ENCODE measurements at regions not wholly inside any gene's neighbourhood (a gene's known extent, or its start where the extent isn't known, plus 50 kb on each side); places are given as distances from the start of the nearest gene placed in this dataset.

DNA sequence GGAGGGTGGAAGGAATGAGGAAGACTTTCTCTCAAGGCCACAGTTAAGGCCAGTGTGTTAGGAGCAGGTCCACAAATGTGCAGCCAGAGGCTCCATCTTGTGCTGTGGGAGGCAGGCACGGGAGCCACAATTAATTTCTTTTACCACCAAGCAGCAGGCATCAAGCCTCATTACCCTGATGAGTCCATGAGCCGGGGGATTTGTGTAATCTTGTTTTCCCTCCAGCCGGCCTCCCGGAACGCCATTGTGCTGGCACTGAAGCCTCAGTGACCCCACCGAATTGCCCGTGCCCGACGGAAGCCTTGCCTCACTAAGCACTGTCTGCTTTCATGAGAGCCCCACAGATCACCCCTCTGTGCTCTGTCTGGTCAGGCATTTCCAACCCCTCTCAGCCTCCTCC is 154.7 kb upstream of the STX18 start:
- TF ChIP-seq, protein P1, sequence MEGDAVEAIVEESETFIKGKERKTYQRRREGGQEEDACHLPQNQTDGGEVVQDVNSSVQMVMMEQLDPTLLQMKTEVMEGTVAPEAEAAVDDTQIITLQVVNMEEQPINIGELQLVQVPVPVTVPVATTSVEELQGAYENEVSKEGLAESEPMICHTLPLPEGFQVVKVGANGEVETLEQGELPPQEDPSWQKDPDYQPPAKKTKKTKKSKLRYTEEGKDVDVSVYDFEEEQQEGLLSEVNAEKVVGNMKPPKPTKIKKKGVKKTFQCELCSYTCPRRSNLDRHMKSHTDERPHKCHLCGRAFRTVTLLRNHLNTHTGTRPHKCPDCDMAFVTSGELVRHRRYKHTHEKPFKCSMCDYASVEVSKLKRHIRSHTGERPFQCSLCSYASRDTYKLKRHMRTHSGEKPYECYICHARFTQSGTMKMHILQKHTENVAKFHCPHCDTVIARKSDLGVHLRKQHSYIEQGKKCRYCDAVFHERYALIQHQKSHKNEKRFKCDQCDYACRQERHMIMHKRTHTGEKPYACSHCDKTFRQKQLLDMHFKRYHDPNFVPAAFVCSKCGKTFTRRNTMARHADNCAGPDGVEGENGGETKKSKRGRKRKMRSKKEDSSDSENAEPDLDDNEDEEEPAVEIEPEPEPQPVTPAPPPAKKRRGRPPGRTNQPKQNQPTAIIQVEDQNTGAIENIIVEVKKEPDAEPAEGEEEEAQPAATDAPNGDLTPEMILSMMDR (IDR thresholded peaks at IDR 0.05) = no peak
- TF ChIP-seq POLR2AphosphoS5 (IDR thresholded peaks at IDR 0.05) (no peak), EP300 (IDR thresholded peaks at IDR 0.05) (no peak), POLR2A (IDR thresholded peaks at IDR 0.05) (no peak)
- no peak overlapping the region for H3K27ac ChIP-seq
- DNase-seq = no peak
- H3K36me3 ChIP-seq = no peaks in the 10 kb centered on the region
- H3K27me3 ChIP-seq = no peaks in the 10 kb centered on the region
- H3K4me3 ChIP-seq = no peak overlapping the region
- intact Hi-C loops (cut with DNase I; ENCODE audit: low total_unique reads) = no loop called here
- peaks cover 0 to 4% (median 0%) of the 10 kb centered on the region in 4 donors for H3K4me1 ChIP-seq
- 92 to 98% (median 96%) methylated on average over 9 of the region's 9 CpGs for WGBS, 5 donors
- no peaks in the 10 kb centered on the region for H3K9me3 ChIP-seq

DNA sequence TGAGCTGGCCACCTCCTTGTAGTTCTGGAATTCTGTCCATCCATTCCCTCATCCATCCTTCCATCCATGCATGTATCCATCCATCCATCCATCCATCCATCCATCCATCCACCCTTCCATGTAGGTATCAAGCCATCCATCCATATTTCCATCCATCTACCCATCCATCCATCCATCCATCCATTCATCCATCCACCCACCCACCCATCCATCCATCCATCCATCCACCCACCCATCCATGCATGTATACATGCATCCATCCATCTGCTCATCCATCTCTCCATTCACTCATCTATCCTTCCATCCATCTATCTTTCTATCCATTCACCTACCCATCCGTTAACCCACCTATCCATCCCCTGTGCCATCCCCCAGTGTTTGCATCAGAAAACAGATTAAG is 153.6 kb upstream of the STX18 start:
- H3K27ac ChIP-seq = no peak overlapping the region
- WGBS, 5 donors = 94 to 100% (median 97%) methylated on average over 1 of the region's 1 CpG

DNA sequence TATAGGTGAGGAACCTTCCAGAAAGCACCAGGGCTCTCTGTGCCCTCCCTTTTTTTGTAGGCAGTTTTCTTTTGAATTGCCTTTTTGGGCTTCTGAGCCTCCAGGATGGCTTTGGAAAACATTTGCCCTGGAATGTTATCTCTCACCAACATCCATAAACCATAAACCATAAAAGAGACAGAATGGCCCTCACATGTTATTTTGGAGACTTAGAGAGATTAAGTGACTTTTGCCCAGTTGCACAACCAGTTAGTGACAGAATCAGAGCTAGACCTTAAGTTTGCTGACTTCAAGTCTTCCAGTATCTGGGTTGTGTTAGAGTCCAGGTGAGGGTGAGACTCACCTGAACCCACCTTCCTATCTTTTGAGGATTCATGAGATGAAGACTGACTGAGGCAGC is 153.0 kb upstream of the STX18 start:
- Histone ChIP-seq H3K9me3 (no peaks in the 10 kb centered on the region), H3K27me3 (no peaks in the 10 kb centered on the region), H3K36me3 (peaks cover 0 to 9% (median 0%) of the 10 kb centered on the region in 4 donors), H3K4me3 (no peak overlapping the region), H3K4me1 (peaks cover 0 to 4% (median 0%) of the 10 kb centered on the region in 4 donors), H3K27ac (no peak overlapping the region)
- TF ChIP-seq POLR2AphosphoS5 (IDR thresholded peaks at IDR 0.05) = no peak
- TF ChIP-seq, protein P1 (IDR thresholded peaks at IDR 0.05) = no peak
- no peak for TF ChIP-seq EP300 (IDR thresholded peaks at IDR 0.05)
- no peak for TF ChIP-seq POLR2A (IDR thresholded peaks at IDR 0.05)
- intact Hi-C loops (cut with DNase I; ENCODE audit: low total_unique reads) = no loop called here
- DNase-seq = no peak

More for the DNA sequence above, 153.6 kb upstream of the STX18 start:
- intact Hi-C loops (cut with DNase I; ENCODE audit: low total_unique reads) = no loop called here
- Histone ChIP-seq H3K36me3 (peaks cover 0 to 2% (median 0%) of the 10 kb centered on the region in 4 donors), H3K4me1 (peaks cover 0 to 4% (median 0%) of the 10 kb centered on the region in 4 donors), H3K4me3 (no peak overlapping the region), H3K27me3 (no peaks in the 10 kb centered on the region), H3K9me3 (no peaks in the 10 kb centered on the region)
- no peak for TF ChIP-seq POLR2AphosphoS5 (IDR thresholded peaks at IDR 0.05)
- DNase-seq = no peak

DNA sequence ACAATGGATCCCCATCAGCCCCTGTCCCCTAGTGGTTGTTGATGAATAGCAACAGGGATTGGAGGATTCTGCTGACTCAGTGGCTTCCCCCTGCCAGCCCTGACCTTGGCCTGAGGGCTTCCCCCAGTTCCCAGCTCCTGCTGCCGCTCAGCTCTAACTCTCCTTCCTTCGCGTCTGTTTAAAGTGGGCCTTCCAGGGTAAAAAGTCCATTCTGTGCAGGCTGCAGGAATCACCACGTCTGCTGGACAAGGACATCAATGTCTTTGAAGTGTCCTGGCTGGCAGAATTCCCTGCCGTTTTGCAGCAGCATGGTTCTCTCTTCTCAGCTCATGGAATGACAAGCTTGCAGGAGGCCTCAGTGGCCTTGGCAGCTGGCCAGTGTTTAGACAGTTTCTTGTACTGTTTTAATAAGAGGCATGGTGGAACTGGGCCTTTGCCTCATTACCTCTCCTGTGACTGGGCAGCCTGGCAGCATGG is 152.5 kb upstream of the STX18 start:
- H3K9me3 ChIP-seq = no peaks in the 10 kb centered on the region
- DNase-seq = peak in 1 of 2 donors; percentile 54
- no peak overlapping the region for H3K4me3 ChIP-seq
- 56 to 85% (median 65%) methylated on average over 5 of the region's 5 CpGs for WGBS, 5 donors
- no peaks in the 10 kb centered on the region for H3K27me3 ChIP-seq
- H3K4me1 ChIP-seq = peaks cover 0 to 4% (median 0%) of the 10 kb centered on the region in 4 donors
- intact Hi-C loops (cut with DNase I; ENCODE audit: low total_unique reads) = no loop called here
- peaks cover 0 to 9% (median 0%) of the 10 kb centered on the region in 4 donors for H3K36me3 ChIP-seq
- H3K27ac ChIP-seq = no peak overlapping the region
- TF ChIP-seq EP300 (IDR thresholded peaks at IDR 0.05) = no peak
- TF ChIP-seq, protein P1 (IDR thresholded peaks at IDR 0.05) = no peak
- no peak for TF ChIP-seq POLR2A (IDR thresholded peaks at IDR 0.05)
- no peak for TF ChIP-seq POLR2AphosphoS5 (IDR thresholded peaks at IDR 0.05)

DNA sequence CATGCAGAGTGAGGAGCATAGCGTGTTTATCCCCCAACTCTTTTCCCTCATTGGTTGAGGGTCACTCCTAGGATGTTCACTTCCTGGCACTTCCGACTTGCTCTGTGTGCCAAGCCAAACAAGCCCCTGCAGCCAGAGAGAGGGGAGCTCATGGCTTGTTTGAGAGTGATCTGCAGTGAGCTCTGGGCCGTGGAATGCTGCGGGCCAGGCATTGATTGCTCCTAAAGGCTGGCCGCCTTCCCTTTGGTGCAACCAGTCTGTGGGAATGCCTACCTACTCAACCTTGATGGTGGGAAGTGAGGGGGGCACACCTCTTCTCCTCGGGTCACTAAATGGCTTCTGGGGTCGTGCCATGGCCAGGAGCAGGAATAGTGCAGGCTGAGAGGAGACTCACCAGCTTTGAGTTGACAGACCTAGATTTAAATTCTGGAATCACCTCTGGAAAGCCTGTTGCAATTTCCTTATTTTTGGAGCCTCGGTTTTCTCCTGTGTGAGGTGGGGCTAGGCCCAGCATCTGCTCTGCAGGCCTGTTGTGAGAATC is 152.0 kb upstream of the STX18 start:
- no peak for DNase-seq
- peaks cover 0 to 4% (median 0%) of the 10 kb centered on the region in 4 donors for H3K4me1 ChIP-seq
- peaks cover 0 to 9% (median 0%) of the 10 kb centered on the region in 4 donors for H3K36me3 ChIP-seq
- intact Hi-C loops (cut with DNase I; ENCODE audit: low total_unique reads) = no loop called here
- H3K27ac ChIP-seq = no peak overlapping the region
- TF ChIP-seq POLR2A (IDR thresholded peaks at IDR 0.05) (no peak), EP300 (IDR thresholded peaks at IDR 0.05) (no peak), POLR2AphosphoS5 (IDR thresholded peaks at IDR 0.05) (no peak)
- TF ChIP-seq, protein P1 (IDR thresholded peaks at IDR 0.05) = no peak
- no peak overlapping the region for H3K4me3 ChIP-seq
- 86 to 94% (median 89%) methylated on average over 8 of the region's 8 CpGs for WGBS, 5 donors
- no peaks in the 10 kb centered on the region for H3K9me3 ChIP-seq
- no peaks in the 10 kb centered on the region for H3K27me3 ChIP-seq

Data from stomach (tissue), 8 donors.